Mucosa of descending colon (tissue), 3 donors: ENCODE measurements at regions not wholly inside any gene's neighbourhood (a gene's known extent, or its start where the extent isn't known, plus 50 kb on each side); places are given as distances from the start of the nearest gene placed in this dataset.

ENCODE experiments used
- ATAC-seq: fragments of 200-7000 bp; cut with Tn5 transposase; one replicate; pipeline ENCODE4 v1.9.1; 2020; ENCODE audit warnings: mild to moderate bottlenecking, moderate library complexity
- DNase-seq, 3 donors: peaks; one replicate each; pipeline ENCODE4 v3.0.0-alpha.2; 2020
- H3K36me3 ChIP-seq: fragments of 200-600 bp; one replicate; pipeline ENCODE4 v1.8.0; 2021; ENCODE audit warnings: low read depth, mild to moderate bottlenecking
- H3K4me1 ChIP-seq: fragments of 200-600 bp; one replicate; pipeline ENCODE4 v1.8.0; 2021; ENCODE audit warnings: low read depth, mild to moderate bottlenecking
- H3K4me3 ChIP-seq: fragments of 200-600 bp; one replicate; pipeline ENCODE4 v1.8.0; 2021; ENCODE audit warnings: mild to moderate bottlenecking
- H3K9me3 ChIP-seq: fragments of 200-600 bp; one replicate; pipeline ENCODE4 v1.8.0; 2021; ENCODE audit warnings: mild to moderate bottlenecking
- intact Hi-C, 2 donors: fragments of 100-400 bp; cut with DNase I in 1 of 2; cut with micrococcal nuclease in 1 of 2; formaldehyde crosslinking; loops; one replicate each; pipeline versions ENCODE4 v1.11.0 to v1.11.1; 2022; cut with DNase I, micrococcal nuclease
- TF ChIP-seq, protein P1 (sequence below): fragments of 200-600 bp; IDR thresholded peaks from one replicate; pipeline ENCODE4 v1.8.0; 2022; ENCODE audit warnings: antibody characterized with exemption, mild to moderate bottlenecking
- donor health status: DM: no; HTN: no; CAD: no; lungs with moderate emphysema.
- donor health status: DM: no; HTN: no; CAD: no.
- donor health status: DM: no; HTN: yes; CAD: no.

DNA sequence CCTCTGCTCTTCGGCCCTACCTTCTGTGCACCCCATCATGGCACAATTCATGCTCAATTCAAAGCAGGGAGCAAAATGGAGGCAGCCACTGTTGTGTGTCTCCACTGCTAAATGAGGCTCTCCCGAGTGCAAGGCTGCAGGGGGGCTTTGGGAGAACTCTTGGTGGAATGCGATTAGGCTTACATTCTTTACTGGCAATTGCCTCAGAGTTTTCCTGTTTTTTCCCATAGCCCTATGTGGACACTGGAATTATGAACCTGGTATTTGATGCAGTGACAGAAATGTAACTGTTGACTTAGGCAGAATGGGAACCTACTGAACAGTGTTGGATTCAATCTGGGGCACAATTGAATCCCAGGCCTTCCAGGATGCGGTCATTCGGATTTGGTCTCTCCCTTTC, 187.9 kb upstream of the GMDS start:
- DNase-seq = no peak
- TF ChIP-seq, protein P1, sequence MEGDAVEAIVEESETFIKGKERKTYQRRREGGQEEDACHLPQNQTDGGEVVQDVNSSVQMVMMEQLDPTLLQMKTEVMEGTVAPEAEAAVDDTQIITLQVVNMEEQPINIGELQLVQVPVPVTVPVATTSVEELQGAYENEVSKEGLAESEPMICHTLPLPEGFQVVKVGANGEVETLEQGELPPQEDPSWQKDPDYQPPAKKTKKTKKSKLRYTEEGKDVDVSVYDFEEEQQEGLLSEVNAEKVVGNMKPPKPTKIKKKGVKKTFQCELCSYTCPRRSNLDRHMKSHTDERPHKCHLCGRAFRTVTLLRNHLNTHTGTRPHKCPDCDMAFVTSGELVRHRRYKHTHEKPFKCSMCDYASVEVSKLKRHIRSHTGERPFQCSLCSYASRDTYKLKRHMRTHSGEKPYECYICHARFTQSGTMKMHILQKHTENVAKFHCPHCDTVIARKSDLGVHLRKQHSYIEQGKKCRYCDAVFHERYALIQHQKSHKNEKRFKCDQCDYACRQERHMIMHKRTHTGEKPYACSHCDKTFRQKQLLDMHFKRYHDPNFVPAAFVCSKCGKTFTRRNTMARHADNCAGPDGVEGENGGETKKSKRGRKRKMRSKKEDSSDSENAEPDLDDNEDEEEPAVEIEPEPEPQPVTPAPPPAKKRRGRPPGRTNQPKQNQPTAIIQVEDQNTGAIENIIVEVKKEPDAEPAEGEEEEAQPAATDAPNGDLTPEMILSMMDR = no peak
- ATAC-seq = no peak
- no peaks in the 10 kb centered on the region for H3K9me3 ChIP-seq
- intact Hi-C loops = no loop called here
- no peaks in the 10 kb centered on the region for H3K36me3 ChIP-seq
- H3K4me3 ChIP-seq = no peak overlapping the region
- H3K4me1 ChIP-seq = no peaks in the 10 kb centered on the region

DNA sequence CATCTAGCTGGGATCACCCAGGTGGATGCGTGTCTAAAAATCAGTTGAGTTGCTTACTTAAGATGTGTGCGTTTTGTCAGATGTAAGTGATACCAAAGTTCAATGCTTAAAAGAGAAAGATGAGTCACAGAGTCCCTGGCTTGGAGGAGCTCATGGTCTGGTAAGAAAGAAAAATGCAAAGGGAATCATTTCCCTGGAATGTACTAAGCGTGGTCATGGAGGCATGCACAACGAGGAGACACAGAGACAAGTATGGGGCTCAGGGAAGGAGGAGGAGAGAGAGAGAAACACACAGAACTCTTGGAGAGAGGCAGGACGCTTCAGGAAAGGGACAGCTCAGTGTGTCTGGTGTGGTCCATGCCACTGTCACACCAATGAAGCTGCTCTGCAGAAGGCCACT, 186.9 kb upstream of the GMDS start:
- intact Hi-C loops = no loop called here
- no peak for DNase-seq
- H3K4me1 ChIP-seq = no peaks in the 10 kb centered on the region
- no peak for ATAC-seq
- no peak overlapping the region for H3K4me3 ChIP-seq
- H3K9me3 ChIP-seq = no peaks in the 10 kb centered on the region
- no peaks in the 10 kb centered on the region for H3K36me3 ChIP-seq
- TF ChIP-seq, protein P1 = no peak

DNA sequence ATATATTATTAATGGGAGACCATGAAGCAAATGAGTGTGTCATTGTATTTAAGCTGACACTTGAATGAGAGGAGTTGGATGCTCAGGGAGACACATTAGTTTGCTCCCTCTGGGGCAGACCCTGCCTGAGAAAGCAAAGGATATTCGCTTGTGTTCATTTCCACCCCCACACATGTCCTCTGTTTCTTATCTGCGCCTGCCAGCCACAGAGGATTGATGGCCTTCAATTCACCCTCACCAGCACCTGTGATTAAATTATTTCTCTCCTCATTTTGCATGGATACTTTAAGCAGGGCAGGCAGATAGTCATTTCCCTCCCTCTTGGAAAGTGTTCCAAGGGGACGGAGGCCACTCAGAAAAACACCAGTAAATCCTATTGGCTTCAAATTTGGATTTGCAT, 185.2 kb upstream of the GMDS start:
- intact Hi-C loops = no loop called here

DNA sequence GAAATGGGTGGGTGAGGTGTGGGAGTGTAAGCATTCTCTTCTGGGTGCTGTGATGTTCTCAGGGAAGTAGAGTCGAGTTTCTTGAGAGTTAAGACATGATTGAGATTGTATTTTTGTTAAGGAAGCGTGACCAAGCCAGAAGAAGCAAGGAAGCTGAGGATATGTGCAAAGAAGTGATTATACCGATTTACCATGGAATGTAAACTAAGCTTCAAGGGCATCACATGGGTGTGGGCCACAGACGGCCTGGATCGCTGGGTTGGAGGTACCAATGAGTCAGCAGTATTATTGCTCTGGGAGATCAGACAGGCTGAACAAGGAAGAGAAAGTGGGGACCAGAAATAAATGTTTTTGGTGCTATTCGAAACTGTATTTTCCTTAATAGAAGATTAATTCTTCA, 184.1 kb upstream of the GMDS start:
- Histone ChIP-seq H3K4me3 (no peak overlapping the region), H3K36me3 (no peaks in the 10 kb centered on the region), H3K9me3 (no peaks in the 10 kb centered on the region), H3K4me1 (no peaks in the 10 kb centered on the region)
- intact Hi-C loops = no loop called here
- TF ChIP-seq, protein P1 = no peak
- ATAC-seq (peak; percentile 76), DNase-seq (no peak)

More for the DNA sequence above, 185.2 kb upstream of the GMDS start:
- no peak overlapping the region for H3K4me3 ChIP-seq
- no peaks in the 10 kb centered on the region for H3K9me3 ChIP-seq
- no peaks in the 10 kb centered on the region for H3K36me3 ChIP-seq
- no peak for DNase-seq
- no peaks in the 10 kb centered on the region for H3K4me1 ChIP-seq
- TF ChIP-seq, protein P1 = no peak
- ATAC-seq = no peak

DNA sequence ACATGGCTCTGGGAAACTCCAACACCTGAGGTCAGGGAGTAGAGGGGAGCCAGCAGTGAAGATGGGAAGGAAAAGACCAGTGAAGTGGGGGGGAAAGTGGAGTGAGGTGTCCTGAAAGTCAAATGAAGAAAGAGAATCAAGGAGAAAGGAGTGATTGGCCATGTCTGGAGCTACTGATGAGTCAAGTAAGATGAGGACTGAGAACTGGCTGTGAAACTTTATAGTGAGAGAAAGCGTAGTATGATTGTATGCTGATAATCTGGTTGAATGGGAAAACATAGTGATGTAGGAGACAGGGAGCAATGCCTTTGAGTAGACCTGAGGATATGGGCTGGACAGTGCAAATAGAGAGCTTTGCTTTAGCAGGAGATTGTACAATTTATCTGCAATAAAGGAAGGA, 183.6 kb upstream of the GMDS start:
- Histone ChIP-seq H3K36me3 (no peaks in the 10 kb centered on the region), H3K4me3 (no peak overlapping the region), H3K9me3 (no peaks in the 10 kb centered on the region), H3K4me1 (no peaks in the 10 kb centered on the region)
- no peak for DNase-seq
- no peak for ATAC-seq
- TF ChIP-seq, protein P1 = no peak
- intact Hi-C loops = no loop called here
